ENCODE measurements at regions not wholly inside any gene's neighbourhood (a gene's known extent, or its start where the extent isn't known, plus 50 kb on each side); places are given as distances from the start of the nearest gene placed in this dataset.

DNA sequence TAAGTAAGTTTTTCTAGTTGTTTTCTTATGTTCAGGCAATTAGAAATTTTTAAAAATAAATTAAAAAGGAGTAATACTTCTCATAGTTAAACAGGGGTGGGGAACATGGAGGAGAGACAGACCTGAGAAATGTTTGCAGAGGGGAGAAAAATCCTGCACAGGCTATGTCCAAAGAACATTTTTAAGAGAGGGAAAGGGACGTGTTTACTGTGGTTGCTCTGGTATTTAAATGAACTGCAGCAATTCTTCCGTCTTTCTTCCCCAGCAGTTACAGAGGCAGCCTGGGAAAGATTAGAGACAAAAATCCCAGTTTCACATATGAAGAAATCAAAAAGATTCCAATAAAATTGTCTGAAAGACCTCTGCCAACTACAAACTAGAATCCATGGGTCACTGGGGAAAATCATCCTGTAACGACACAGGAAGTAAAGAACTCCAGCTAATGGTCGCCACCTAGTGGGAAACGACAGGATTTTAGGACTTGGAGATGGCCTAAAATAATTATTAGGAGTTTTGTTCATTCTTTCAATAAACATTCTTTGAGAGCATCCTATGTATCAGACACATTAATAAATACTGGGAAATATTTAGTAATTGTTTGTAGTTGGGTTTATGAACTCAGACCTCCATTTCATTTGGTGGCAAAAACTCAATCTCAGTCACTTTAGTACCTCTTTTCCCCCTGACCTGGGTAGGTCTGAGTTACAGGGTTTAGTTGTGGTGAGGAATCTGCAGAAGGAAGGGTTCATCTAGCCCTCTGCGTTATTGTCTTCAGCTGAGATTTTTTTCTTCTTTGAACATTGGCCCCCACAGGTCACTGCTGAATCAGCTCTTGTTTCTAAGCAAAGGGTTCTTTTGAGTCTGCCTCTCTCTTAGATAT lies 69.9 kb upstream of the GOLIM4 start:
- Histone ChIP-seq H3K18ac (ENCODE audit: low read length) (no peak overlapping the region), H3K4ac (ENCODE audit: low read depth, low read length) (no peak overlapping the region), H3K56ac (ENCODE audit: low read length) (no peak overlapping the region), H3K4me1 (ENCODE audit: control insufficient read depth, low read depth, low read length) (no peaks in the 10 kb centered on the region), H3K4me2 (ENCODE audit: low read length) (no peak overlapping the region), H3K36me3 (ENCODE audit: control insufficient read depth, insufficient read depth, low read length) (no peaks in the 10 kb centered on the region), H3K27me3 (ENCODE audit: insufficient read depth, low read length, poor library complexity) (no peaks in the 10 kb centered on the region), H3K79me1 (ENCODE audit: low read length) (no peaks in the 10 kb centered on the region), H3K23ac (ENCODE audit: low read length) (no peak overlapping the region), H3K27ac (ENCODE audit: low read depth, low read length) (no peak overlapping the region), H3K4me3 (ENCODE audit: low read length) (no peak overlapping the region), H4K5ac (ENCODE audit: low read length) (no peak overlapping the region), H2BK5ac (ENCODE audit: low read length) (no peak overlapping the region), H4K8ac (ENCODE audit: low read depth, low read length) (no peak overlapping the region), H3K79me2 (ENCODE audit: control insufficient read depth, insufficient read depth, low read length) (no peaks in the 10 kb centered on the region), H2AK5ac (ENCODE audit: low read length) (no peak overlapping the region), H2BK15ac (replicated peaks; ENCODE audit: low read depth) (no peak overlapping the region), H3K9ac (ENCODE audit: low read length) (peak overlapping the region; percentile 15), H2BK120ac (ENCODE audit: low read depth, low read length) (peak overlapping the region; percentile 12)
- no CpG with 5 or more reads among the region's 6 CpGs for WGBS (ENCODE audit: extremely low coverage, insufficient coverage, low lambda C conversion rate)
- DNase-seq = peak; percentile 76

GRCh38 chr3:168162172-168162571 lies 66.4 kb upstream of the GOLIM4 start:
- H3K9ac ChIP-seq (ENCODE audit: low read length) = no peak overlapping the region
- no peak overlapping the region for H3K23ac ChIP-seq (ENCODE audit: low read length)
- peaks cover under 1% of the 10 kb centered on the region for H3K4me1 ChIP-seq (ENCODE audit: control insufficient read depth, low read depth, low read length)
- no peaks in the 10 kb centered on the region for H3K79me1 ChIP-seq (ENCODE audit: low read length)
- no peak overlapping the region for H2BK120ac ChIP-seq (ENCODE audit: low read depth, low read length)
- H3K18ac ChIP-seq (ENCODE audit: low read length) = no peak overlapping the region
- no peaks in the 10 kb centered on the region for H3K27me3 ChIP-seq (ENCODE audit: insufficient read depth, low read length, poor library complexity)
- H3K4me3 ChIP-seq (ENCODE audit: low read length) = no peak overlapping the region
- H3K4ac ChIP-seq (ENCODE audit: low read depth, low read length) = no peak overlapping the region
- H2BK15ac ChIP-seq (replicated peaks; ENCODE audit: low read depth) = no peak overlapping the region
- H3K56ac ChIP-seq (ENCODE audit: low read length) = no peak overlapping the region
- H3K4me2 ChIP-seq (ENCODE audit: low read length) = no peak overlapping the region
- H4K5ac ChIP-seq (ENCODE audit: low read length) = no peak overlapping the region
- DNase-seq = no peak
- H3K36me3 ChIP-seq (ENCODE audit: control insufficient read depth, insufficient read depth, low read length) = no peaks in the 10 kb centered on the region
- H2BK5ac ChIP-seq (ENCODE audit: low read length) = no peak overlapping the region
- WGBS (ENCODE audit: extremely low coverage, insufficient coverage, low lambda C conversion rate) = no CpG with 5 or more reads among the region's 1 CpG
- H3K27ac ChIP-seq (ENCODE audit: low read depth, low read length) = no peak overlapping the region
- H2AK5ac ChIP-seq (ENCODE audit: low read length) = no peak overlapping the region
- H4K8ac ChIP-seq (ENCODE audit: low read depth, low read length) = no peak overlapping the region
- no peaks in the 10 kb centered on the region for H3K79me2 ChIP-seq (ENCODE audit: control insufficient read depth, insufficient read depth, low read length)

DNA sequence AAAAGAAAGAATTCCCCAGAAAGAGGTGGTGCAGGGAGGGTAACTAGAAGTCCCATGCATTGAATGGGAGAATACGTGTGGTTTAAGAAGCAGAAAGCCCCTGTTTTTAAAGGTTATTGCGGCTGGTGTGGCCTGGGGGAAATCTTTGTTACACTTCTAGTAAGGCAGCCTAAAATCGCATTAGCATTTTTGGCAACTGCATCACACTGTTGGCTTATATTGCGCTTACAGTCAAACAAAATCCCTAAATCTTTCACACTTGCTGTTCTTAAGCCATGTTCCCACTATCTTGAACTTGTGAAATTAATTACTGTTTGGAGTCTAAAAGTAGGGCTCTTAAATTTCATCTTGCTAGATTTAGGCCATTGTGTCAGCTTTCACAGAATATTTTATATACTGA lies 66.0 kb upstream of the GOLIM4 start:
- Histone ChIP-seq H3K4me3 (ENCODE audit: low read length) (no peak overlapping the region), H3K4ac (ENCODE audit: low read depth, low read length) (no peak overlapping the region), H2BK15ac (replicated peaks; ENCODE audit: low read depth) (no peak overlapping the region), H3K18ac (ENCODE audit: low read length) (no peak overlapping the region), H2AK5ac (ENCODE audit: low read length) (no peak overlapping the region), H3K27me3 (ENCODE audit: insufficient read depth, low read length, poor library complexity) (no peaks in the 10 kb centered on the region), H3K4me1 (ENCODE audit: control insufficient read depth, low read depth, low read length) (peaks cover 4% of the 10 kb centered on the region), H3K27ac (ENCODE audit: low read depth, low read length) (no peak overlapping the region), H3K79me2 (ENCODE audit: control insufficient read depth, insufficient read depth, low read length) (no peaks in the 10 kb centered on the region), H3K9ac (ENCODE audit: low read length) (no peak overlapping the region), H3K36me3 (ENCODE audit: control insufficient read depth, insufficient read depth, low read length) (no peaks in the 10 kb centered on the region), H2BK5ac (ENCODE audit: low read length) (no peak overlapping the region), H3K56ac (ENCODE audit: low read length) (no peak overlapping the region), H4K5ac (ENCODE audit: low read length) (no peak overlapping the region), H3K23ac (ENCODE audit: low read length) (no peak overlapping the region), H2BK120ac (ENCODE audit: low read depth, low read length) (no peak overlapping the region), H3K4me2 (ENCODE audit: low read length) (no peak overlapping the region), H4K8ac (ENCODE audit: low read depth, low read length) (no peak overlapping the region), H3K79me1 (ENCODE audit: low read length) (no peaks in the 10 kb centered on the region)
- DNase-seq = no peak
- WGBS (ENCODE audit: extremely low coverage, insufficient coverage, low lambda C conversion rate) = no CpG with 5 or more reads among the region's 4 CpGs

DNA sequence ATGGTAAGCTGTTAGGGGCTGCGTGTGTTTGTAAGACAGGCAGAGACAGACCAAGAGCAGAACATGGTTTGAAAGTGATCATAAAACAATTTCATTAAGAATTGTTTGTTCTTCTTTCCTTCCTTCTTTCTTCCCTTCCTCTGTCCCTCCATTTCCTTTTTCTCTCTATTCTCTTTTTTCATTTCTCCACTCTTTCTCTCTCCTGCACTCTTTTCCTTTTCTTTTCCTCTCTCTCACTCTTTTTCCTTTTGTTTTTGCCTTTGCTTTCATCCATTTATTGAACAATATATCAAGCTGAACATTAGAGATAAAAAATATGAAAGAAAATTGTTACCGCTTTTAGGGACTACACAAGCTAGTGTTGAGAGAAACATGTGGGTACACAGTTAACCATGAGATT lies 62.2 kb upstream of the GOLIM4 start:
- Histone ChIP-seq H3K27me3 (ENCODE audit: insufficient read depth, low read length, poor library complexity) (no peaks in the 10 kb centered on the region), H2BK15ac (replicated peaks; ENCODE audit: low read depth) (no peak overlapping the region), H3K56ac (ENCODE audit: low read length) (no peak overlapping the region), H3K4ac (ENCODE audit: low read depth, low read length) (no peak overlapping the region), H4K5ac (ENCODE audit: low read length) (no peak overlapping the region), H4K8ac (ENCODE audit: low read depth, low read length) (no peak overlapping the region), H2BK5ac (ENCODE audit: low read length) (no peak overlapping the region), H3K79me1 (ENCODE audit: low read length) (no peaks in the 10 kb centered on the region), H2AK5ac (ENCODE audit: low read length) (no peak overlapping the region), H3K9ac (ENCODE audit: low read length) (no peak overlapping the region), H3K4me3 (ENCODE audit: low read length) (no peak overlapping the region), H3K4me1 (ENCODE audit: control insufficient read depth, low read depth, low read length) (peaks cover 6% of the 10 kb centered on the region), H2BK120ac (ENCODE audit: low read depth, low read length) (no peak overlapping the region), H3K23ac (ENCODE audit: low read length) (no peak overlapping the region), H3K27ac (ENCODE audit: low read depth, low read length) (no peak overlapping the region), H3K4me2 (ENCODE audit: low read length) (no peak overlapping the region), H3K79me2 (ENCODE audit: control insufficient read depth, insufficient read depth, low read length) (no peaks in the 10 kb centered on the region), H3K18ac (ENCODE audit: low read length) (no peak overlapping the region), H3K36me3 (ENCODE audit: control insufficient read depth, insufficient read depth, low read length) (no peaks in the 10 kb centered on the region)
- no CpG with 5 or more reads among the region's 2 CpGs for WGBS (ENCODE audit: extremely low coverage, insufficient coverage, low lambda C conversion rate)
- DNase-seq = no peak

- Histone ChIP-seq H2AK5ac (ENCODE audit: low read length) (no peak overlapping the region), H2BK5ac (ENCODE audit: low read length) (no peak overlapping the region), H3K4ac (ENCODE audit: low read depth, low read length) (no peak overlapping the region), H3K4me2 (ENCODE audit: low read length) (no peak overlapping the region), H3K79me2 (ENCODE audit: control insufficient read depth, insufficient read depth, low read length) (no peaks in the 10 kb centered on the region), H3K27me3 (ENCODE audit: insufficient read depth, low read length, poor library complexity) (no peaks in the 10 kb centered on the region), H4K5ac (ENCODE audit: low read length) (no peak overlapping the region), H2BK120ac (ENCODE audit: low read depth, low read length) (no peak overlapping the region), H3K23ac (ENCODE audit: low read length) (no peak overlapping the region), H4K8ac (ENCODE audit: low read depth, low read length) (no peak overlapping the region), H3K56ac (ENCODE audit: low read length) (no peak overlapping the region), H3K9ac (ENCODE audit: low read length) (no peak overlapping the region), H3K79me1 (ENCODE audit: low read length) (no peaks in the 10 kb centered on the region), H2BK15ac (replicated peaks; ENCODE audit: low read depth) (no peak overlapping the region), H3K27ac (ENCODE audit: low read depth, low read length) (no peak overlapping the region), H3K36me3 (ENCODE audit: control insufficient read depth, insufficient read depth, low read length) (no peaks in the 10 kb centered on the region), H3K18ac (ENCODE audit: low read length) (no peak overlapping the region), H3K4me1 (ENCODE audit: control insufficient read depth, low read depth, low read length) (peaks cover 6% of the 10 kb centered on the region), H3K4me3 (ENCODE audit: low read length) (no peak overlapping the region)
- WGBS (ENCODE audit: extremely low coverage, insufficient coverage, low lambda C conversion rate) = no CpG with 5 or more reads among the region's 2 CpGs
- DNase-seq = peak; percentile 89
These were observed 61.5 kb upstream of the GOLIM4 start for GRCh38 chr3:168157099-168157700.

All from mesendoderm (in vitro differentiated cells).